ENCODE measurements at regions not wholly inside any gene's neighbourhood (a gene's known extent, or its start where the extent isn't known, plus 50 kb on each side); places are given as distances from the start of the nearest gene placed in this dataset.
A peak's percentile ranks its signal among the peaks of the same experiment; 100 is the strongest.
"Not testable (repeated sequence)": the region's sequence is repeated elsewhere in the genome, so short reads cannot be mapped to it uniquely, and the experiment has no call there.

GRCh38 chr13:110010404-110011138 is 224.2 kb upstream of the IRS2 start:
- FAIRE-seq (peak; percentile 86), DNase-seq (ENCODE audit: insufficient read length, low spot score) (no peak)
- TF ChIP-seq POLR2A (IDR thresholded peaks at IDR 0.05; ENCODE audit: low read depth, low read length) = no peak

- FAIRE-seq = no peak
- TF ChIP-seq POLR2A (IDR thresholded peaks at IDR 0.05; ENCODE audit: low read depth, low read length) = no peak
- no peak for DNase-seq (ENCODE audit: insufficient read length, low spot score)
Measured at GRCh38 chr13:110008816-110009215, 222.4 kb upstream of the IRS2 start.

GRCh38 chr13:110006304-110006703 is 219.9 kb upstream of the IRS2 start:
- TF ChIP-seq POLR2A (IDR thresholded peaks at IDR 0.05; ENCODE audit: low read depth, low read length) = no peak
- FAIRE-seq (peak; percentile 99), DNase-seq (ENCODE audit: insufficient read length, low spot score) (no peak)

GRCh38 chr13:110005563-110005962 is 219.2 kb upstream of the IRS2 start:
- FAIRE-seq (no peak), DNase-seq (ENCODE audit: insufficient read length, low spot score) (no peak)
- TF ChIP-seq POLR2A (IDR thresholded peaks at IDR 0.05; ENCODE audit: low read depth, low read length) = no peak

- no peak for DNase-seq (ENCODE audit: insufficient read length, low spot score)
- no peak for FAIRE-seq
- TF ChIP-seq POLR2A (IDR thresholded peaks at IDR 0.05; ENCODE audit: low read depth, low read length) = no peak
Measured at GRCh38 chr13:110004814-110005213, 218.4 kb upstream of the IRS2 start.

- DNase-seq (ENCODE audit: insufficient read length, low spot score) = no peak
- peak; percentile 68 for FAIRE-seq
- no peak for TF ChIP-seq POLR2A (IDR thresholded peaks at IDR 0.05; ENCODE audit: low read depth, low read length)
Measured at GRCh38 chr13:110001670-110002275, 215.4 kb upstream of the IRS2 start.

GRCh38 chr13:110000534-110001345 is 214.4 kb upstream of the IRS2 start:
- FAIRE-seq = peak; percentile 55

GRCh38 chr13:109999659-110000533 is 213.5 kb upstream of the IRS2 start:
- no peak for TF ChIP-seq POLR2A (IDR thresholded peaks at IDR 0.05; ENCODE audit: low read depth, low read length)
- FAIRE-seq (no peak), DNase-seq (ENCODE audit: insufficient read length, low spot score) (no peak)

More at GRCh38 chr13:110000534-110001345, 214.4 kb upstream of the IRS2 start:
- TF ChIP-seq POLR2A (IDR thresholded peaks at IDR 0.05; ENCODE audit: low read depth, low read length) = no peak
- no peak for DNase-seq (ENCODE audit: insufficient read length, low spot score)

GRCh38 chr13:109998684-109999533 is 212.5 kb upstream of the IRS2 start:
- TF ChIP-seq POLR2A (IDR thresholded peaks at IDR 0.05; ENCODE audit: low read depth, low read length) = no peak
- peak; percentile 75 for DNase-seq (ENCODE audit: insufficient read length, low spot score)
- FAIRE-seq = peak; percentile 98

- FAIRE-seq = no peak
- DNase-seq (ENCODE audit: insufficient read length, low spot score) = no peak
- TF ChIP-seq POLR2A (IDR thresholded peaks at IDR 0.05; ENCODE audit: low read depth, low read length) = no peak
Measured at GRCh38 chr13:109998037-109998436, 211.7 kb upstream of the IRS2 start.

- FAIRE-seq; DNase-seq (ENCODE audit: insufficient read length, low spot score): not testable (repeated sequence)
Measured at GRCh38 chr13:109997056-109997595, 210.7 kb upstream of the IRS2 start.

- TF ChIP-seq POLR2A (IDR thresholded peaks at IDR 0.05; ENCODE audit: low read depth, low read length) = no peak
- no peak for FAIRE-seq
- DNase-seq (ENCODE audit: insufficient read length, low spot score) = no peak
Measured at GRCh38 chr13:109996404-109996960, 210.1 kb upstream of the IRS2 start.
